H1 (cell line): ENCODE measurements at regions not wholly inside any gene's neighbourhood (a gene's known extent, or its start where the extent isn't known, plus 50 kb on each side); places are given as distances from the start of the nearest gene placed in this dataset.

Experiments
- CHD7 ChIP-seq: fragments of 300-600 bp; sonication (generic); IDR thresholded peaks from 2 replicates; pipeline ENCODE4 v1.7.1; 2012; ENCODE audit warnings: low read length, moderate library complexity, mild to moderate bottlenecking, inconsistent platforms; ENCODE audit not compliant: insufficient replicate concordance

DNA sequence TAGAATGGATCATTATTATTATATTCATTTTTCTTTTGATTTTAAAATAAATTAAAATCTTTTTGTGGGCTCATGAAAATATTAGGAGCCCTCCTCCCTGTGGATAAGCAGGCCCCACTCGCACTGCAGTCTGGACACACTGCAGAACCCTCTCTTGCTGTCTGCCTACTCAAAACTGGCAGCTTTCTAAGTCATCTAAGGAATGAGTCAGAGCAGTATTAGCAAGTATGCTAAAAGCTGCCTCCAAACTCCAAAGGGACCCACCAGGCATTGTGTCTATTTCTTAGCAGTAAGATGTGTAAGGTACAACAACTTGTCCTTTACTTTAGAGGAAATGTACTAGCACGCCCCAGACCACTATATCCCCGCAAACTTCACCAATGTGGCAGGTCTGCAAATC is 108.8 kb downstream of the SYF2 start (continued):
- TF ChIP-seq CHD7, result no peak
